Muscle of leg (tissue), 3 donors: ENCODE measurements at regions not wholly inside any gene's neighbourhood (a gene's known extent, or its start where the extent isn't known, plus 50 kb on each side); places are given as distances from the start of the nearest gene placed in this dataset.

Experiments
- DNase-seq: peaks from one replicate; pipeline ENCODE4 v3.0.0; 2013
- H3K27ac ChIP-seq: one replicate; pipeline ENCODE4 v1.5.1; 2013; ENCODE audit warnings: mild to moderate bottlenecking, low read length, control low read depth
- H3K27me3 ChIP-seq: one replicate; pipeline ENCODE4 v1.6.1; 2013; ENCODE audit warnings: low read length; ENCODE audit not compliant: control insufficient read depth, insufficient read depth
- H3K36me3 ChIP-seq: one replicate; pipeline ENCODE4 v1.6.1; 2013; ENCODE audit warnings: low read length; ENCODE audit not compliant: control insufficient read depth, insufficient read depth
- H3K4me1 ChIP-seq: one replicate; pipeline ENCODE4 v1.6.1; 2013; ENCODE audit warnings: low read length; ENCODE audit not compliant: control insufficient read depth, insufficient read depth
- H3K4me3 ChIP-seq: one replicate; pipeline ENCODE4 v1.5.1; 2013; ENCODE audit warnings: low read length, control low read depth
- H3K9me3 ChIP-seq: replicated peaks from 2 replicates; pipeline ENCODE4 v1.6.1; 2013; ENCODE audit warnings: low read depth, low read length; ENCODE audit not compliant: control insufficient read depth
- WGBS: methylation state at CpG from one replicate; pipeline ENCODE4 v1.1.5; 2013; ENCODE audit warnings: missing lambda C conversion rate; ENCODE audit not compliant: insufficient coverage; 5-methylcytosine and 5-hydroxymethylcytosine counted together

GRCh38 chr10:110423650-110424049, 74.1 kb upstream of the DUSP5 start:
- H3K4me3 ChIP-seq, result no peak overlapping the region
- no peaks in the 10 kb centered on the region for H3K27me3 ChIP-seq
- H3K27ac ChIP-seq, result no peak overlapping the region
- peak; percentile 64 for DNase-seq
- H3K4me1 ChIP-seq, result peaks cover 6% of the 10 kb centered on the region
- no peaks in the 10 kb centered on the region for H3K9me3 ChIP-seq
- WGBS, result 58% methylated on average over 3 of the region's 6 CpGs
- no peaks in the 10 kb centered on the region for H3K36me3 ChIP-seq

- no peak overlapping the region for H3K27ac ChIP-seq
- H3K36me3 ChIP-seq, result no peaks in the 10 kb centered on the region
- H3K4me1 ChIP-seq, result peaks cover 4% of the 10 kb centered on the region
- DNase-seq, result no peak
- H3K4me3 ChIP-seq, result no peak overlapping the region
- WGBS, result 84% methylated on average over 9 of the region's 11 CpGs
- no peaks in the 10 kb centered on the region for H3K27me3 ChIP-seq
- no peaks in the 10 kb centered on the region for H3K9me3 ChIP-seq
Measured at GRCh38 chr10:110425684-110426293, 71.9 kb upstream of the DUSP5 start.

- no peak overlapping the region for H3K4me3 ChIP-seq
- 55% methylated on average over 5 of the region's 14 CpGs for WGBS
- H3K27me3 ChIP-seq, result no peaks in the 10 kb centered on the region
- H3K9me3 ChIP-seq, result no peaks in the 10 kb centered on the region
- H3K36me3 ChIP-seq, result no peaks in the 10 kb centered on the region
- peaks cover 4% of the 10 kb centered on the region for H3K4me1 ChIP-seq
- H3K27ac ChIP-seq, result peak overlapping the region; percentile 20
- DNase-seq, result no peak
Measured at GRCh38 chr10:110426294-110427181, 71.2 kb upstream of the DUSP5 start.

- no peaks in the 10 kb centered on the region for H3K4me1 ChIP-seq
- no peaks in the 10 kb centered on the region for H3K36me3 ChIP-seq
- H3K4me3 ChIP-seq, result no peak overlapping the region
- WGBS, result 62% methylated on average over 2 of the region's 2 CpGs
- no peak overlapping the region for H3K27ac ChIP-seq
- DNase-seq, result no peak
- H3K9me3 ChIP-seq, result peaks cover 2% of the 10 kb centered on the region
- no peaks in the 10 kb centered on the region for H3K27me3 ChIP-seq
Measured at GRCh38 chr10:110429301-110429700, 68.4 kb upstream of the DUSP5 start.

GRCh38 chr10:110430340-110431273, 67.1 kb upstream of the DUSP5 start:
- H3K4me3 ChIP-seq, result no peak overlapping the region
- H3K36me3 ChIP-seq, result no peaks in the 10 kb centered on the region
- H3K27me3 ChIP-seq, result no peaks in the 10 kb centered on the region
- WGBS, result 76% methylated on average over 10 of the region's 13 CpGs
- no peak for DNase-seq
- no peaks in the 10 kb centered on the region for H3K4me1 ChIP-seq
- H3K27ac ChIP-seq, result no peak overlapping the region
- H3K9me3 ChIP-seq, result peaks cover 2% of the 10 kb centered on the region

GRCh38 chr10:110431659-110432058, 66.0 kb upstream of the DUSP5 start:
- WGBS, result 51% methylated on average over 7 of the region's 7 CpGs
- Histone ChIP-seq H3K27me3 (no peaks in the 10 kb centered on the region), H3K4me1 (no peaks in the 10 kb centered on the region), H3K36me3 (no peaks in the 10 kb centered on the region), H3K27ac (no peak overlapping the region), H3K4me3 (no peak overlapping the region), H3K9me3 (peaks cover 2% of the 10 kb centered on the region)
- no peak for DNase-seq

- Histone ChIP-seq H3K27ac (no peak overlapping the region), H3K9me3 (peaks cover 2% of the 10 kb centered on the region), H3K4me1 (no peaks in the 10 kb centered on the region), H3K36me3 (no peaks in the 10 kb centered on the region), H3K27me3 (no peaks in the 10 kb centered on the region), H3K4me3 (no peak overlapping the region)
- no peak for DNase-seq
- WGBS, result 52% methylated on average over 3 of the region's 4 CpGs
Measured at GRCh38 chr10:110432084-110432483, 65.6 kb upstream of the DUSP5 start.

- 81% methylated on average over 2 of the region's 4 CpGs for WGBS
- Histone ChIP-seq H3K4me3 (no peak overlapping the region), H3K4me1 (no peaks in the 10 kb centered on the region), H3K36me3 (no peaks in the 10 kb centered on the region), H3K27me3 (no peaks in the 10 kb centered on the region), H3K27ac (no peak overlapping the region), H3K9me3 (peaks cover 2% of the 10 kb centered on the region)
- no peak for DNase-seq
Measured at GRCh38 chr10:110432814-110433565, 64.7 kb upstream of the DUSP5 start.

GRCh38 chr10:110433740-110434139, 64.0 kb upstream of the DUSP5 start:
- Histone ChIP-seq H3K4me3 (no peak overlapping the region), H3K4me1 (no peaks in the 10 kb centered on the region), H3K27ac (no peak overlapping the region), H3K36me3 (no peaks in the 10 kb centered on the region), H3K27me3 (no peaks in the 10 kb centered on the region), H3K9me3 (peaks cover 2% of the 10 kb centered on the region)
- no peak for DNase-seq
- WGBS, result 86% methylated on average over 7 of the region's 9 CpGs
